ENCODE measurements at regions not wholly inside any gene's neighbourhood (a gene's known extent, or its start where the extent isn't known, plus 50 kb on each side); places are given as distances from the start of the nearest gene placed in this dataset.

GRCh38 chr6:109237077-109237985 lies 142.0 kb downstream of the CEP57L1 start (continued):
- TF ChIP-seq, protein P1, sequence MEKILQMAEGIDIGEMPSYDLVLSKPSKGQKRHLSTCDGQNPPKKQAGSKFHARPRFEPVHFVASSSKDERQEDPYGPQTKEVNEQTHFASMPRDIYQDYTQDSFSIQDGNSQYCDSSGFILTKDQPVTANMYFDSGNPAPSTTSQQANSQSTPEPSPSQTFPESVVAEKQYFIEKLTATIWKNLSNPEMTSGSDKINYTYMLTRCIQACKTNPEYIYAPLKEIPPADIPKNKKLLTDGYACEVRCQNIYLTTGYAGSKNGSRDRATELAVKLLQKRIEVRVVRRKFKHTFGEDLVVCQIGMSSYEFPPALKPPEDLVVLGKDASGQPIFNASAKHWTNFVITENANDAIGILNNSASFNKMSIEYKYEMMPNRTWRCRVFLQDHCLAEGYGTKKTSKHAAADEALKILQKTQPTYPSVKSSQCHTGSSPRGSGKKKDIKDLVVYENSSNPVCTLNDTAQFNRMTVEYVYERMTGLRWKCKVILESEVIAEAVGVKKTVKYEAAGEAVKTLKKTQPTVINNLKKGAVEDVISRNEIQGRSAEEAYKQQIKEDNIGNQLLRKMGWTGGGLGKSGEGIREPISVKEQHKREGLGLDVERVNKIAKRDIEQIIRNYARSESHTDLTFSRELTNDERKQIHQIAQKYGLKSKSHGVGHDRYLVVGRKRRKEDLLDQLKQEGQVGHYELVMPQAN (IDR thresholded peaks at IDR 0.05; ENCODE audit: borderline replicate concordance), result no peak
- TF ChIP-seq XRCC5 (IDR thresholded peaks at IDR 0.05; ENCODE audit: low read depth, low read length), result no peak
- peak; percentile 6 for TF ChIP-seq TAF9B (IDR thresholded peaks at IDR 0.05; ENCODE audit: partially characterized antibody)
- no peak for TF ChIP-seq TRIM28 (IDR thresholded peaks at IDR 0.05)
- TF ChIP-seq KLF16 (IDR thresholded peaks at IDR 0.05), result no peak; the same call in 1 of the 2 replicates
- peak; percentile 34; the same call in 1 of the 2 replicates for TF ChIP-seq ZNF79 (CRISPR knock-in tag; IDR thresholded peaks at IDR 0.05; ENCODE audit: low read depth)
- no peak for TF ChIP-seq ZFPM2 (CRISPR knock-in tag; IDR thresholded peaks at IDR 0.05)
- no peak for TF ChIP-seq PHTF2 (CRISPR knock-in tag; IDR thresholded peaks at IDR 0.05)
- TF ChIP-seq ZBTB5 (IDR thresholded peaks at IDR 0.05), result no peak
- TF ChIP-seq ZNF436 (CRISPR knock-in tag; IDR thresholded peaks at IDR 0.05), result no peak
- TF ChIP-seq PTRF (tag; IDR thresholded peaks at IDR 0.05), result no peak
- peak; percentile 16 for TF ChIP-seq NCOA4 (IDR thresholded peaks at IDR 0.05; ENCODE audit: partially characterized antibody)
- TF ChIP-seq ZNF134 (CRISPR knock-in tag; conservative IDR thresholded peaks at IDR 0.05), result no peak
- no peak for TF ChIP-seq ZNF232 (CRISPR knock-in tag; IDR thresholded peaks at IDR 0.05)
- TF ChIP-seq PTBP1 (IDR thresholded peaks at IDR 0.05; ENCODE audit: low read depth, low read length), result no peak
- TF ChIP-seq ESRRB (CRISPR knock-in tag; IDR thresholded peaks at IDR 0.05; ENCODE audit: borderline replicate concordance), result no peak
- no peak for TF ChIP-seq RHOXF2B (CRISPR knock-in tag; conservative IDR thresholded peaks at IDR 0.05)
- TF ChIP-seq TSC22D4 (tag; IDR thresholded peaks at IDR 0.05), result no peak
- TF ChIP-seq, protein P2, sequence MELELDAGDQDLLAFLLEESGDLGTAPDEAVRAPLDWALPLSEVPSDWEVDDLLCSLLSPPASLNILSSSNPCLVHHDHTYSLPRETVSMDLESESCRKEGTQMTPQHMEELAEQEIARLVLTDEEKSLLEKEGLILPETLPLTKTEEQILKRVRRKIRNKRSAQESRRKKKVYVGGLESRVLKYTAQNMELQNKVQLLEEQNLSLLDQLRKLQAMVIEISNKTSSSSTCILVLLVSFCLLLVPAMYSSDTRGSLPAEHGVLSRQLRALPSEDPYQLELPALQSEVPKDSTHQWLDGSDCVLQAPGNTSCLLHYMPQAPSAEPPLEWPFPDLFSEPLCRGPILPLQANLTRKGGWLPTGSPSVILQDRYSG (tag; conservative IDR thresholded peaks at IDR 0.05; ENCODE audit: low read depth), result no peak
- no peak for TF ChIP-seq HNRNPUL1 (IDR thresholded peaks at IDR 0.05; ENCODE audit: low read length)
- TF ChIP-seq TCF7L2 (IDR thresholded peaks at IDR 0.05; ENCODE audit: low read depth, low read length), result no peak
- TF ChIP-seq SP1 (CRISPR knock-in tag; IDR thresholded peaks at IDR 0.05), result no peak
- TF ChIP-seq ZNF764 (CRISPR knock-in tag; IDR thresholded peaks at IDR 0.05; ENCODE audit: low read depth), result no peak
- no peak for TF ChIP-seq HMGN3 (IDR thresholded peaks at IDR 0.05; ENCODE audit: borderline replicate concordance, extremely low read depth, insufficient read length, low read depth, low read length)
- no peak for TF ChIP-seq YBX1 (IDR thresholded peaks at IDR 0.05)
- 0 out of 2 replicates have a peak, but pooled peaks have one; percentile 80 for TF ChIP-seq GTF2E2 (tag; IDR thresholded peaks at IDR 0.05)
- no peak for TF ChIP-seq ATF1 (CRISPR knock-in tag; IDR thresholded peaks at IDR 0.05)
- TF ChIP-seq ATF1 (tag; IDR thresholded peaks at IDR 0.05), result peak; percentile 30

All from K562 (cell line).